OCI-LY3 (cell line): ENCODE measurements at regions not wholly inside any gene's neighbourhood (a gene's known extent, or its start where the extent isn't known, plus 50 kb on each side); places are given as distances from the start of the nearest gene placed in this dataset.

Source experiments
- EZH2phosphoT487 ChIP-seq: fragments of 200-600 bp; shearing (Covaris generic); IDR thresholded peaks from 2 replicates; pipeline ENCODE4 v1.6.1; 2018; ENCODE audit warnings: antibody characterized with exemption, mixed run types, low read depth
- TF ChIP-seq, protein P1 (sequence below): fragments of 200-600, 300-600 bp; sonication (generic); IDR thresholded peaks from 2 replicates; pipeline ENCODE4 v1.5.1; 2014; ENCODE audit warnings: antibody characterized with exemption, low read length, low read depth

DNA sequence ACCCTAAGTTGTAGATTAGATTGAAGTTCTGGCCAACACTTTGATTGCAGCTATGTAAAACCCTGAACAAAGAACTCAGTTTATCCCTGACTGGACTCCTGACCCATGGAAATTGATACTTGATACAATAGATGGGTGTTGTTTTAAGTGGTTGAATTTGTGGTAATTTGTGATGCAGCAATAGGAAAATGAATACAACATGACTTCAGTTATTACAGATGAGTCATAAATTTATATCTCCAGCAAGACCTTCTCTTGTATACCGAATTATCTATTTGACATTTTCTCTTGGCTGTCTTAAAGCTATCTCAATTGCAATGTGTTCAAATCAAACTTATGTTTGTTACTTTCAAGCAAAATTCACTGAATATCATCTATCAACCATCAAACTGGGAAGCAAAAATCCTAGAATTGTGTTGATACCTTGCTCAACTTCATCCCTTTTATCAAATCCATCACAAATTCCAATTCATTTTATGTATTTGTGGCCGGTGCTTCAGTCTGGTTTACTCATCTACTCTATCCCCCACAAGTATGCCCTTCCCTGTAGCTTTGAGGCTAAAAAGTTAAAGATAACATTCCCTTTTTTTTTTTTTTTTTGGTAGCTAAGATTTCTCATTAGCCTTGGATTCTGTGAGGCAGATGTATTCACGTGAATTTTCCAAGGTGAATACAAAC lies 129.4 kb upstream of the CENPW start:
- TF ChIP-seq, protein P1, sequence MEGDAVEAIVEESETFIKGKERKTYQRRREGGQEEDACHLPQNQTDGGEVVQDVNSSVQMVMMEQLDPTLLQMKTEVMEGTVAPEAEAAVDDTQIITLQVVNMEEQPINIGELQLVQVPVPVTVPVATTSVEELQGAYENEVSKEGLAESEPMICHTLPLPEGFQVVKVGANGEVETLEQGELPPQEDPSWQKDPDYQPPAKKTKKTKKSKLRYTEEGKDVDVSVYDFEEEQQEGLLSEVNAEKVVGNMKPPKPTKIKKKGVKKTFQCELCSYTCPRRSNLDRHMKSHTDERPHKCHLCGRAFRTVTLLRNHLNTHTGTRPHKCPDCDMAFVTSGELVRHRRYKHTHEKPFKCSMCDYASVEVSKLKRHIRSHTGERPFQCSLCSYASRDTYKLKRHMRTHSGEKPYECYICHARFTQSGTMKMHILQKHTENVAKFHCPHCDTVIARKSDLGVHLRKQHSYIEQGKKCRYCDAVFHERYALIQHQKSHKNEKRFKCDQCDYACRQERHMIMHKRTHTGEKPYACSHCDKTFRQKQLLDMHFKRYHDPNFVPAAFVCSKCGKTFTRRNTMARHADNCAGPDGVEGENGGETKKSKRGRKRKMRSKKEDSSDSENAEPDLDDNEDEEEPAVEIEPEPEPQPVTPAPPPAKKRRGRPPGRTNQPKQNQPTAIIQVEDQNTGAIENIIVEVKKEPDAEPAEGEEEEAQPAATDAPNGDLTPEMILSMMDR = no peak
- TF ChIP-seq EZH2phosphoT487 = no peak
